ENCODE measurements at regions not wholly inside any gene's neighbourhood (a gene's known extent, or its start where the extent isn't known, plus 50 kb on each side); places are given as distances from the start of the nearest gene placed in this dataset.

DNA sequence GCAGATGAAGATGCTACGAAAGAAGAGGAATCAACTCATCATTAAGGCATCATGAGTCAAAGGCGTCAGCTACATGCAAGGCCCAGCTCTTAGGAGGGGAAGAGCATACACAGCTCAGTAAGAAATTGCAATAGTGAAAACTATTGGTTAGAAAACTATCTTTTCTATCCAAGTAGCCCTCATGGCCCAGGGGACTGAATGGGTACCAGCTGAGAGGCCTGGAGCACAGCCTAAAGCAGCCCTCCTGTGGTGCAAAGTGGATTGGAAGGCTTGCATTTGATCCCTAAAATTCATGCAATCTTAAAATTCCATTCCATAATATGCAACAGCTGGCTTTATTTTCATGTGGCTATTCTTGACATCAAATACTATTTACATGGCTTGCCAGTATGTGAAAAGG, 251.8 kb upstream of the USP24 start:
- TF ChIP-seq POLR2AphosphoS5 (IDR thresholded peaks at IDR 0.05; ENCODE audit: borderline replicate concordance, low read depth, low read length) (no peak), EZH2 (IDR thresholded peaks at IDR 0.05) (no peak), FOXP2 (optimal IDR thresholded peaks at IDR 0.05; ENCODE audit: control extremely low read depth, extremely low read length, insufficient read depth) (no peak)
